GM18951 (cell line): ENCODE measurements at regions not wholly inside any gene's neighbourhood (a gene's known extent, or its start where the extent isn't known, plus 50 kb on each side); places are given as distances from the start of the nearest gene placed in this dataset.

Experiments used
- POLR2A ChIP-seq: IDR thresholded peaks from 4 replicates; pipeline ENCODE4 v1.6.1; 2011; ENCODE audit warnings: mild to moderate bottlenecking; ENCODE audit not compliant: insufficient read length, insufficient read depth; ENCODE audit errors: extremely low read depth
- in situ Hi-C: fragments of 300-500 bp; cut with MboI; formaldehyde crosslinking; loops from one replicate; pipeline ENCODE4 v1.12.0; 2022; ENCODE audit warnings: low sequenced_read_pairs, mixed read lengths, inconsistent platforms; ENCODE audit not compliant: unreplicated experiment

GRCh38 chr7:45391618-45392451 is 182.3 kb upstream of the ADCY1 start:
- TF ChIP-seq POLR2A, result no peak
- in situ Hi-C loops, result no loop called here

GRCh38 chr7:45394117-45394708 is 180.0 kb upstream of the ADCY1 start:
- no peak for TF ChIP-seq POLR2A
- in situ Hi-C loops, result no loop called here

- in situ Hi-C loops, result no loop called here
- no peak for TF ChIP-seq POLR2A
Measured at GRCh38 chr7:45399069-45399468, 175.1 kb upstream of the ADCY1 start.

- no peak for TF ChIP-seq POLR2A
- in situ Hi-C loops, result no loop called here
Measured at GRCh38 chr7:45400680-45401079, 173.5 kb upstream of the ADCY1 start.

- in situ Hi-C loops, result no loop called here
- TF ChIP-seq POLR2A, result no peak
Measured at GRCh38 chr7:45401155-45401554, 173.0 kb upstream of the ADCY1 start.

- in situ Hi-C loops, result no loop called here
- no peak for TF ChIP-seq POLR2A
Measured at GRCh38 chr7:45401851-45402250, 172.3 kb upstream of the ADCY1 start.

GRCh38 chr7:45402480-45403218 is 171.5 kb upstream of the ADCY1 start:
- no peak for TF ChIP-seq POLR2A
- in situ Hi-C loops, result no loop called here

GRCh38 chr7:45404622-45405021 is 169.5 kb upstream of the ADCY1 start:
- TF ChIP-seq POLR2A, result no peak
- in situ Hi-C loops, result no loop called here

- in situ Hi-C loops, result no loop called here
- TF ChIP-seq POLR2A, result no peak
Measured at GRCh38 chr7:45407730-45408408, 166.3 kb upstream of the ADCY1 start.

- in situ Hi-C loops, result no loop called here
- no peak for TF ChIP-seq POLR2A
Measured at GRCh38 chr7:45408409-45408737, 165.8 kb upstream of the ADCY1 start.

GRCh38 chr7:45410893-45411292 is 163.3 kb upstream of the ADCY1 start:
- TF ChIP-seq POLR2A, result no peak
- in situ Hi-C loops, result no loop called here

- in situ Hi-C loops, result no loop called here
- TF ChIP-seq POLR2A, result no peak
Measured at GRCh38 chr7:45413419-45413818, 160.7 kb upstream of the ADCY1 start.

GRCh38 chr7:45414226-45414625 is 159.9 kb upstream of the ADCY1 start:
- in situ Hi-C loops, result no loop called here
- no peak for TF ChIP-seq POLR2A
